H1 (cell line): ENCODE measurements at regions not wholly inside any gene's neighbourhood (a gene's known extent, or its start where the extent isn't known, plus 50 kb on each side); places are given as distances from the start of the nearest gene placed in this dataset.

ENCODE experiments used
- ASH2L ChIP-seq: fragments of 200-600, 300-600 bp; sonication (generic); IDR thresholded peaks from one replicate; pipeline ENCODE4 v1.7.1; 2017; ENCODE audit warnings: low read length
- CBX5 ChIP-seq: fragments of 300-800, 300-1000 bp; sonication (generic); IDR thresholded peaks from 2 replicates; pipeline ENCODE4 v1.7.1; 2016; ENCODE audit warnings: antibody characterized with exemption, low read length, low read depth
- CHD1 ChIP-seq: IDR thresholded peaks from 2 replicates; pipeline ENCODE4 v1.6.1; 2012; ENCODE audit warnings: low read depth, low read length, improper control_type of control experiment
- CHD2 ChIP-seq: IDR thresholded peaks from 2 replicates; pipeline ENCODE4 v1.6.1; 2012; ENCODE audit warnings: low read length, improper control_type of control experiment
- CTCF ChIP-seq, 3 experiments: IDR thresholded peaks; 1 replicate in 2 of 3; 2 replicates in 1 of 3; pipeline versions ENCODE4 v1.5.1 to v1.6.1; 2011; ENCODE audit warnings: low read length in 3 of 3, mild to moderate bottlenecking in 3 of 3, inconsistent platforms in 2 of 3, low read depth in 1 of 3, moderate library complexity in 1 of 3; ENCODE audit not compliant: insufficient read depth in 1 of 3; ENCODE audit errors: control extremely low read depth in 1 of 3
- EP300 ChIP-seq, 2 experiments: IDR thresholded peaks; 1 replicate in 1 of 2; 2 replicates in 1 of 2; pipeline ENCODE4 v1.6.1; 2011 to 2012; ENCODE audit warnings: low read depth in 2 of 2, low read length in 2 of 2, mild to moderate bottlenecking in 2 of 2, borderline replicate concordance in 1 of 2, inconsistent platforms in 1 of 2, moderate library complexity in 1 of 2
- EZH2 ChIP-seq: fragments of 200-600 bp; sonication (generic); IDR thresholded peaks from 2 replicates; pipeline ENCODE4 v1.7.1; 2012; ENCODE audit warnings: low read depth, mild to moderate bottlenecking, moderate library complexity, low read length, inconsistent platforms; ENCODE audit not compliant: severe bottlenecking
- JUN ChIP-seq: IDR thresholded peaks from 2 replicates; pipeline ENCODE4 v1.6.1; 2011; ENCODE audit warnings: low read depth, mild to moderate bottlenecking, improper control_type of control experiment, low read length
- POLR2A ChIP-seq, 2 experiments: IDR thresholded peaks; 1 replicate in 1 of 2; 2 replicates in 1 of 2; pipeline ENCODE4 v1.6.1; 2011; ENCODE audit warnings: low read depth in 2 of 2, low read length in 2 of 2, mild to moderate bottlenecking in 2 of 2; ENCODE audit errors: control extremely low read depth in 1 of 2
- POLR2AphosphoS5 ChIP-seq: IDR thresholded peaks from 2 replicates; pipeline ENCODE4 v1.6.1; 2011; ENCODE audit warnings: low read depth, low read length
- SUZ12 ChIP-seq: fragments of 200-600 bp; sonication (generic); IDR thresholded peaks from 2 replicates; pipeline ENCODE4 v1.6.1; 2012; ENCODE audit warnings: mild to moderate bottlenecking, inconsistent platforms, low read length, moderate library complexity, mixed read lengths
- TBP ChIP-seq: IDR thresholded peaks from 2 replicates; pipeline ENCODE4 v1.6.1; 2011; ENCODE audit warnings: low read depth, low read length, improper control_type of control experiment

GRCh38 chr12:81863406-81863805 is 104.3 kb upstream of the PPFIA2 start:
- TF ChIP-seq CTCF (IDR thresholded peaks at IDR 0.05; ENCODE audit: control extremely low read depth in 1 of 3, insufficient read depth in 1 of 3, low read depth in 1 of 3, low read length in 3 of 3) (no peak), CHD2 (no peak), POLR2A (IDR thresholded peaks at IDR 0.05; ENCODE audit: control extremely low read depth in 1 of 2, low read depth in 2 of 2, low read length in 2 of 2) (no peak), TBP (no peak), EP300 (IDR thresholded peaks at IDR 0.05; ENCODE audit: borderline replicate concordance in 1 of 2, low read depth in 2 of 2, low read length in 2 of 2) (no peak), EZH2 (no peak), CBX5 (no peak), SUZ12 (no peak), ASH2L (no peak), CHD1 (no peak), POLR2AphosphoS5 (no peak), JUN (no peak)
